GM19035 (cell line): ENCODE measurements at regions not wholly inside any gene's neighbourhood (a gene's known extent, or its start where the extent isn't known, plus 50 kb on each side); places are given as distances from the start of the nearest gene placed in this dataset.

ENCODE experiments used
- ATAC-seq: cut with Tn5 transposase; IDR thresholded peaks from one replicate; pipeline ENCODE4 v1.9.1; 2021; ENCODE audit not compliant: unreplicated experiment

DNA sequence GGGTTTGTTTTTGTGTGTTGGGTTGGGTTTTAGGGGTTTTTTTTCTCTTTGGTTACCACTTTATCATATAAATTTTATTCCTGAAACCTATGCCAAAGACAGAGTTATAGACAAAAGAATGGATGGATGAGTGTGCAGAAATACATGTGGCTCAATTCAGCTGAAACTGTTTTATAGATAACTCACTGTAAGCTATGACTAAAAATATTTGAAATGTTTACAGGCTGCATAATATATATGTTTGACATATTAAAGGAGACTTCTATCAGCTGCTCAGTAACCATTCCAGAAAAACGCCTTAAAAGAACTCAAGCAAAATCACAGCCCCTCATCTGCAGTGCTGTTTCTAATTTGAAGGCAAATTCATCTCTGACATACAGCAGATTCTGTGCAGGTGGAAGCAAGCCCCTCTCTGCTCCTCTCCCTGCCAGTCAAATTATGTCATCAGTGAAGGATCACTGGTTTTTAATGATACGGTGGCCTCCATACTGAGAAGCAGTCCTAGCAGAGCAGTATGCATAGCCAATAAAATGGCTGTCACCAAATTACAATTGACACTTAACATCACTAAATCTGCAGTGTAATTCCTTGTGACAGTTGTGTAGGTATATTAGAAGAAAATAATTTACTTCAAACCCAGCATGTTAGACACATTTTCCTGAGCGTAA is 301.6 kb downstream of the NR2F1-AS1 start:
- no peak for ATAC-seq

DNA sequence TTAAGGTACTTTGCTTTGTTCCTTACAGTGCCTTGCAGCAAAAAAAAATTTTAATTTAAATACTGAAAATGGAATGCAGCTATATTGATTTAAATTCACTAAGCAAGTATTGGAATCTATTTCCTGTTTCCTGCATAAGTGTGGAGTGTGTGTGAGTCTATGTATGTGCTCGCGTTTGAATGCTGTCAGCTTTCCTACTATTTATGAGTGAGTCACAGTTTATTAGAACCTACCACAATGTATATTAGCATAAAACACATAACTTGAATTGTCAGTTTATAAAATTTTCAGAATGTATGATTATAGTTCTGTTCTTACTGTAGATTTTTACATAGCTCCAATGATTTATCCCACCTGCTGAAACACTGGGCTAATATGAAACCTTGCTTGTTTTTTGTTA is 302.1 kb downstream of the NR2F1-AS1 start:
- ATAC-seq = no peak

DNA sequence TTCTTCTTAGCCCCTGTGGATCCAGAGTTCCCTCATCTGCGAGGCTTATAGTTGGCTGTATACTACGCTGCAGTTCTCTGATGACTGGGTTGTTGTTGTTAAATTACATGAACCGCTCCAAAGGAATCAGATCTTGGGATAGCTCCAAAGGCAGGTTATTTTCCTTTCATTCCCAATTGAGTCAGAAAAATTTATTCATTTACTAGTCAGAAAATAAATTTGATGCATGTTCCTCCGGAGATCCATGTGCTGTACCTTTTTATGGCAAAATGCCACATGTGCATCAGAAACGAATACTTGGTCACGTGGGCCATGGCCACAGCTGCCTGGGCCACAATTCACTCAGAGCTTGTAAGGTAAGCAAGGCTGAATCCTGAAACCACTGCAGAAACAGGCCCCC is 304.0 kb downstream of the NR2F1-AS1 start:
- ATAC-seq = no peak

DNA sequence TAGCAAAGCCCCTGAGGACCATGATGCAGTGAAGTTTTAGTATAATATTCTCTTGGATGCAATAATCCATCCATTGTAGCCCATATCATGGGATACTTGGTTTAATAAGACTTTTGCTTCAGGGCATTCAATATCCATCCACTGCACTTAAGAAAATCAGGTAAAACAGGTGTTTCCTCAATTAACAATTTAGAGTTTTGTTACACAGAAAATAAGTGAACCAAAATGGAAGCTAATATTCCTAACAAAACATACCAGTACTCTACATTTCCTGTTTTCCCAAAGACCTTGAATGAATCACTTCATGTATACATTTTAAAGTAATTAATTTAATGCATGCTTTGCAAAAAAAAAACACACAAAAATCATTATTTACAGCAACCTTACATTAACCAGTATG is 305.6 kb downstream of the NR2F1-AS1 start:
- no peak for ATAC-seq

DNA sequence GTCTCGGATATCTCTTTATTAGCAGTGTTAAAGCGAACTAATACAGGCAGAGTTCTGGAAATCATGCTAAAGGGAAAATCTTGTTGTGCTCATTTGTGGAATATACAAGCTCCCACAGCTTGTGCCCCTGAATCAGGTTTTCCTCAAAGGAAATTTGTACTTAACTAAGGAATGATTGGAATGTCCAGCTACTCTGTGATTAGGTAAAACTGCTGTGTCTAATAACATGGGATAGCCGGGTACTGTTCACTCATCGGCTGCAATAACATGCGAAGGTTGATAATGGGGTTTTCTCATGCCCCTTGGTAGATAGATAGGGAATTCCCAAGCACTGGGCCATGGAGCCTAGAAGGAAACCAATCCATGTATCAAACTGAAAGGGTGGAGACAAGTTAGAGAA is 306.7 kb downstream of the NR2F1-AS1 start:
- ATAC-seq = no peak

DNA sequence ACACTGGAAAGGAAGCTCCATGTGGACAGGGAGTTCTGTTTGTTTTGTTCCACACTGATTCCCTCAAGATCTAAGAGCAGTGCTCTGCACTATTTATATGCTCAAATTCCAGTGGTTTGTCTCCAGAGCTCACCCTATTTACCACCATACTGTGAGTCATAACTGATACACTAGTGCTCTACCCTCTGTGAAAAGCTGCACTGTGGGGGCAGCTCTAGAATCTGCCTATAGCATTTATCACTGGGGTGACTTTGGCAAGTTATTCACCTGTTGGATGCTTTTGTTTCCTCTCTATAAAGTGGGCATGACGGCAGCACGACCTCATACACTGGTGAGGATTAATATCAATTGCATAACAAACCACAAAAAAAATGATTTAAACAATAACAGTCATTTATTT is 307.8 kb downstream of the NR2F1-AS1 start:
- no peak for ATAC-seq

DNA sequence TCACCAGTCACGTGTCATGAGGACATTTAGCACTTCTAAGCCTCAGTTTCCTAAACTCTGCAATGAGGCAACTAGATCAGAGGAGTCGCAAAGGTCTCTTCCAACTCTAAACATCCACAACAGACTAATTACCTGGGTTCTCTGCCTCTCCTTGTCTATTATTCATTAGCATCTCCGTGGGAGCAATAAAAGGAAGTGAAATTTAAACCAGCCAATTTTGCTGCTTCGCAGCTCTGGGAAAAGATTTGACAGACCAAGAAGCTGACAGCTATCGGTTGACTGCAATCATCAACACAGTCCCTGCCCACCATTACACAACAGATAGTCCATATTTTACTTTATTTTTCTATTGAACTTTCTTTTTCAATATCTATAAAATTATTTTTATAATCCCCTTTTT is 308.9 kb downstream of the NR2F1-AS1 start:
- no peak for ATAC-seq

DNA sequence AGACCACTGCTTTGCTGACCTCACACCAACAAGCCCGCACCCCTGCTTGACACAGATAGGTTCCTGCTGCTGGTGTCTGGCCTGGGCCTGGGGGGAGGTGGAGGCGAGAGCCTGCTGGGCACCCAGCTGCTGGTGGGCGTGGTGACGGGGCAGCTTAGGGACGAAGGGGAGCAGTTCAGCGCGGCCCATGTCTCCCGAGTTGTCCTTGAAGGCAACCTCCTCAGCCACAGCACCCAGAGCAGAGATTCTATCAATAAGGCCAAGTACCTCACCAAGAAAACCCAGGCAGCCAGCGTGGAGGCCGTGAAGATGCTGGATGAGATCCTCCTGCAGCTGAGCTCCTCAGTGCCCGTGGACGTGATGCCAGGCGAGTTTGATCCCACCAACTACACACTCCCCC is 313.3 kb downstream of the NR2F1-AS1 start:
- no peak for ATAC-seq

DNA sequence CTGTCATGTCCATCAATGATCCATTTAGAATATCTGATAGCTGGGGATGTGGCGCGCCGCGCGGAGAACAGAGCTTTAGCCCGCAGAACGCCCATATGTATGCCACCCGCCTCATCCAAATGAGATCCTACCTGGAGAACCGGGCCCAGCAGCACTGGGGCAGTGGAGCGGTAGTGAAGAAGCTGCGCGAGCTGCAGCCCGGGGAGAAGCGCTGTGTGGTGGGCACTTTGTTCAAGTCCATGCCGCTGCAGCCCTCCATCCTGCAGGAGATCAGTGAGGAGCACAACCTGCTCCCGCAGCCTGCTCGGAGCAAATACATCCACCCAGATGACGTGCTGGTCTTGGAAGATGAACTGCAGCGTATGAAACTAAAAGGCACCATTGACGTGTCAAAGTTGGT is 313.7 kb downstream of the NR2F1-AS1 start:
- ATAC-seq = no peak

DNA sequence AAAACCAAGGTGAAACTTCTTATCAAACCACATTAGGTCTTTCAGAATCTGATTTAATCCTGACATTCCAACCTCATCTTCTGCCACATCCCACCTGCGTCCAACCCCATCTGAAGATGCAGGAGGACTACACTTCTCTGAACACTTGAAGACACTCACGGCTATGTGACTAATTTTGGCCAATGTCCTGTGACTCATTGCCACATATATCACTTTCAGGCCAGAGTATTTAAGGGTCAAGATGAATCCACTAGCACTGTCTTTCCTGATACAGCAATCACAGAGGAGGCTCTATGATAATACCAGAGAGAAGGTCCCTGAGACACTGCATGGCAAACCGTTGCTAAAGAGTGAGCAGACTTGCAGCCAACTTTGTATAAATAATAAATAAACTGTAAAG is 323.4 kb downstream of the NR2F1-AS1 start:
- no peak for ATAC-seq

DNA sequence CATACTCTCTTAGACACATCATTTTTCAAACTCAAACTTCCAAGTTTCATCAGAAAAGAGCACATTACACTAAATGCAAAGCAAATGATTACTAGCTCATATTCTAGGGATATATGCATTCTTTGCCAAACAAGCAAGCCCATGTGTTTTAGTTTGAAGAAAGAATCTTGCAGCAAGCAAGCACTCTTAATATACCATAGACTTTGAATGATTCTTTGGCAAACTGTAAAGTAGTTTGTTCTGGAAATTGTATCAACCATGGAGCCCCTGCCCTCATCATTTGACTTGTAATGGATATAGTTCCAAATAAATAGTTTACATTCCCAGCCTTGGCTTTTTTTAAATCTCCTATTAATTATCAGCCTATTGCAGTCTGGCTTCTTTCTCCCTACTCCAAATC is 325.2 kb downstream of the NR2F1-AS1 start:
- no peak for ATAC-seq

DNA sequence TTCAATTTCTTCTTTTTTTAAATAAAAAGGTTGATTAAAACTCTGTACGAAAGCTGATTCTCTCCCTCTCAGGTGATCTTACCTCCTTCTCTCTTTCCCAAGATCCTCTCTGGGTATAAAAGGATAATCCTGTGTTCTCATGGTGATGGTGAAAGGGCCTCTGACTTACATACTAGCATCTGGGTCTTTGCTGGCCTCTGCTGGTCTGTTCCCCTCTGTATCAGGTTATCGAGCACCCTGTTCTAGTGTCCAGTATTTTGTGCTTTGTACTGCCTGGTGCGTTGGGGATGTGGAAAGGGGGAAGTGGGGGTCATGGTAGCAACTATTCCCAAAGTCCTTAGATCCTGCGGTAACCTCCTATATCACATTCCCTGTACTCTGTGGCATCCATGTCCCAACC is 328.9 kb downstream of the NR2F1-AS1 start:
- no peak for ATAC-seq

DNA sequence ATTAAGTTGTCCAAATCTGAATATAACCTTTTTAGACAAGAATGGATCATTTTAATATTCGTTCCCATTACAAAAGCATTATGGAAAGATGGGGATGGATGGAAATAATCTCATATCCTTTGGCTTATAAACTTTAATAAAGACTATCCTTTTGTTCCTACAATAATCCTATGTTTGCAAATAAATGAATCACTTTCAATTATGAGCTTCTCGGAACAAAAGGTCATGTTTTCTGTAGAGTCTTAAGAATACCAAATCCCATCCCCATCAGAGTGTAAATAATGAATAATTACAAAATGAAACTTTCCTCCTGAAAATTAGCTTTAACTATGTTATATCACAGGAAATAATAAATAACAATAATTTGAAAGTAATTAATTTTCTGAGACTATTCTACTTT is 329.7 kb downstream of the NR2F1-AS1 start:
- no peak for ATAC-seq

DNA sequence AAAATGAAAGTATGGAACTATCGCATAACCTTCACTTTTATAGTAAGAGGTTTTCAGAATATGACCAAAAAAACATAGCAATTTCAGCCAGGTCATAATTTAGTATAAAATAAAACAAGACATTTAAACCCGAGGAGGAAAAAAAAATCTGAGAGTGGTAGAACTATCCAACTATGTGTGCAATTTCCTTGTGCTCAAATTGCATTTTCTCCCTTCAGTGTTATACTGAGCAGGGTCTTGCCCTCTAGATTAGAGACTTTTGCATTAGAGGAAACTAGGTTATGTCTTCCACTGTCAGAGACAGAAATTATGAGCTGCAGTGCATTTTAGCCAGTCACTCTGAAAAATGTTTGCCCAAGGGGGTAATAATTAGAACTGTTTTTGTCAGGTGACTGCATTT is 330.6 kb downstream of the NR2F1-AS1 start:
- ATAC-seq = no peak

DNA sequence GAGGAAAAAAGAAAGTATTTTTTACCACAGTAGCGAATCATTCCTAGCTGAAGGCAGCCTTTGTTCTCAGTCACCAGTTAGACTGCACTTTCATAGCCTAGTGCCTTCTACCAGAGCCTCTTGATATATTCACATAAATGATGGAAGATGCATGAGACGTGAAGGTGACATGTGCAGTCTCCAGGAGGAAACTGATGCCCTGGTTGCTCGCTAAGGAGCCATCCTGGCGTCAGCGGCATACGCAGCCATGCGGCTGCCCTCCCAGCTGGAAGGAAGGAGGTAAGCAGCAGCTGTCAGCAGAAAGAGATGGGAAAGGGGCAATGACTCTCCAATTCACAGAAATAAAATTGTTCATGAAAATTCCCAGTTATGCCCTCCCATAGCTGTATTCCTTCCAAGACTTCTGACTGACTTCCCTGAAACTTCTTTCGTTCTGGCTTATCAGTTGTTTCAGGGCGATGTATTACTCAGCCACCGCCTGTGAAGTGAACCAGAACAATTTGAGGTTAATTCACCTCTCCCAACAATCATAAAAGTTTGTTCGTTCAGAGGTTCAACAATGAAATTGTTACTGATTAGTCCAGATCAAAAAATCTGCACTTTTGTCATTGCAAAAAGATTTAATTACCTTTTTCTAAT is 331.2 kb downstream of the NR2F1-AS1 start:
- no peak for ATAC-seq

DNA sequence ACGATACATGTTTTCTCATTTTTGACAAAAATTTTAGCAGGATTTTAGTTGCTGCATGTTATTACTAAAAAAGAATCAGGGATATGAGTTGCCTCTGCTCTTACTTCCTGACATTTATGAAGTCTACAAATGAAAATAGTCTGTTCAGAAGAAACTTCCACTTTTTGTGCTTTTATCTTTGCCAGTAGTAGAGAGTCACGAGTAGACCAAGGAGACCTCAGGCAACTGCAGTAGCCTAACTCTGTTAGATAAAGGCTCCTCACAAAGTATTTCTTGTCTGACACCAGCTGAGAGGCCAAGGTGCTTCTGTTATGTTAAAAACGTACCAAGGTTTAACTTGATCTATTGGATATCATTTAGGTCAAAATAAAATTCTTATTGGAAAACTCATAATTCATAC is 333.9 kb downstream of the NR2F1-AS1 start:
- ATAC-seq = no peak

DNA sequence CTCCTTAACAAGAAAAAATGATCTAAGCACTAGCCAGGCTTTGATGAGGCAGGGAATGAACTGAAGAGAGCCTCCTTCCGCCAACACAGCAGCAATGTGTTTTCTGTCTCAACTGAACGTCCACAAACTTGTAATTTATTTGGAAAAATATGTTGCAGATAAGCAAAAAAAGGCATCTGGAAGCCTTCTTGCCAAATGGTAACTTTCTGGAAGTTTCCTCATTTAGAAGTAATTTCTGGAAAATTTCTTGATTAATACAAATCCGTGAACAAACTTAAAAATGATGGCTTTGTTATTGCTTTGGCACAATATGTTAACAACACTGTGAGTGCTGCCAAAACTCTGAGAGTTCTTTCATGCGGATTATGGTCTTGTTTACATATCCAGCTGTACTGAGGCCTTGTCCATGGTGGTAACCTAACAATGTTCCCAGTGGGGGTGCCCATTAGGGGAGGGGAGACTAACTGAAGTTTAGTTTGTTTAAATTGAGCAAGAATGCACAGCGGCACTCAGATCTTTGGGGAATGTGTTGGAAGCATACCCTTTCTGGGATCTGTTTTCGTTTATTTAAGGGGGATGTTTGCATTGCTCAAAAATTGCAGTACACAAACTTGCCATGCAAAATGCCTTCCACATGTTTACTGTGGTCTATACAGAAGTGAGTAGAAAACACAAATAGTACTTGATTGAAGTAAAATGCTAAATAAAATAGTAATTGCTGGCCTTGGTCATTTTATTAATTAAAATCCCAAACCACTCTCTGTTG is 334.7 kb downstream of the NR2F1-AS1 start:
- ATAC-seq = no peak

DNA sequence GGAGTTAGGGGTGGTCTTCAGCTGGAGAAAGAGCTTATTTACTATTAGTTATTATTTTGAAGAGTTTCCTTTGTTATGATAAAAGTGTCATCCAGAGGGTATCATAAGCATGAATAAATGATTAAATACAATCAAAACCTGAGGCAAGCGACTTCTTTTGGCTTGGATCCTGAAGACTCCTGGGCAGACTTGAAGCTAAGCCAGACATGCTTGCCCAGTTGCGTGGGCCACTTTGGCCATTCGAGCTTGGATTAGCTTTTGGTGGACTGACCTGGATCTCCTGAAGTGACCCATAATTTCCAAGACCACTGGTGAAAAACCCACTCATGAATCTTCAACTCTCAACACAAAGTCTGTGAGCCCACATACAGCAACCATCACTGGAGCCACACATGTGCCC is 335.8 kb downstream of the NR2F1-AS1 start:
- ATAC-seq = no peak

DNA sequence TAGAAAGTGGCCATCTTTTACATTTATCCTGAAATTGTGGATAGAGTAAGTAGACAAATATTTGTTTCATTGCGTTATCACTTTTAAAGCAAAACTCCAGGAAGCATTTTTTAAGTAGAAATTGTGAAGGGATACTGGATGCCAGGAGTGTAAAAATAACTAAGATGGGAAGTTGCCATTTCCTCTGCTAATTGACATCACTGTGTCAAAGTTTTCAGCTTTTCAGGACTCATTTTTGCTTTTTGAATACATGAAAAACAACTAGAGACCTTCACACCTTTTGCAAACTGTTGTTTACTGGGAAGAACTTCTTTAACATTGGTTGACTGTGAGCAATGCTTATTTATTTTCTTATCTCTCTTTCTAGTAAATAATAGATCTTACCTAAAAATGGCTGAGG is 337.5 kb downstream of the NR2F1-AS1 start:
- ATAC-seq = no peak

DNA sequence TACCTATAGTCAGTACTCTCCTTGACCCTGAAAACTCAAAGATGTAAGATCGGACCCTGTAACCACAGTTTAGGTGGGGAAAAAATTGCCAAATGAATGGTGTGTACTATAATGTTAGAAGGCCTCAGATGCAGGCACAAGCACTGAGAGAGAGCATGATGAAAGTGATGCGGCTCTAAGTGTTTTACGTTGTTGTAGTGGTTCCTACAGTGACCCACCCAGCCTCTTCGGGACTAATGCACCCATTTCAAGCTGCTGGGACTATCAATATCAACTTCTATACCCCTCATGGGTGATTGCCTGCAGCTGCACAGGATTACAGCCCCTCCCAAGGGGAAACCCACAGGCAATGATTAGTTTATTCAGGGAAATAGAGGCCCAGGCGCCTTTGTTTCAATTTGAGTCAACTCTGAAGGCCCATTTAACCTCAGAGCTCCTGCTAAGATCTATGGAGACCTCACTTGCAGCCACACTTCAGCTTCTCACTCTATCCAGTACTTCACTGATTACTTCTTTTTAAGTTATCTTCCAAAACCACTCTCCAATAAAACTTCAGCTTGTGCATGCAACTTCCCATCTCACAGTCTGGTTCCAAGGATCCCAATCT is 340.7 kb downstream of the NR2F1-AS1 start:
- no peak for ATAC-seq

DNA sequence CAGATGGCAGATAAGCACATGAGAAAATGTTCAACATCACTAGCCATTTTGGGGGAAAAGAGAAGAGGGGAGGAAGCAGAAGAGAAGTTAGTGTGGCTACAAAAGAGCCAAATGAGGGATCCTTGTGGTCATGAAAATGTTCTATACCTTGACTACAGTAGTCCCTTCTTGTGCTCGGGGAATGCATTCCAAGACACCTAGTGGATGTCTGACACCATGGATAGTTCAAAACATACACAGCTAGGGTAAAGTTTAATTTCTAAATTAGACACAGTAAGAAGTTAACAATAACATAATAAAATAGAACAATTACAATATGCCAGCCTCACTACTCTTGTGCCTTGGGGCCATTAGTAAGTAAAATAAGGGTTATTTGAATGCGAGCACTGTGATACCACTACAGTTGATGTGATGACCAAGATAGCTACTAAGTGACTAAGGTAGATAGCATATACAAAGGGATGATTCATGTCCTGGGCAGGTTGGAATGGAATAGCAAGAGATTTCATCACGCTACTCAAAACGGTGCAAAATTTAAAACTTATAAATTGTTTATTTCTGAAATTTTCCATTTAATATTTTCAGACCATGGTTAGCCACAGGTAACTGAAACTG is 344.1 kb downstream of the NR2F1-AS1 start:
- no peak for ATAC-seq

DNA sequence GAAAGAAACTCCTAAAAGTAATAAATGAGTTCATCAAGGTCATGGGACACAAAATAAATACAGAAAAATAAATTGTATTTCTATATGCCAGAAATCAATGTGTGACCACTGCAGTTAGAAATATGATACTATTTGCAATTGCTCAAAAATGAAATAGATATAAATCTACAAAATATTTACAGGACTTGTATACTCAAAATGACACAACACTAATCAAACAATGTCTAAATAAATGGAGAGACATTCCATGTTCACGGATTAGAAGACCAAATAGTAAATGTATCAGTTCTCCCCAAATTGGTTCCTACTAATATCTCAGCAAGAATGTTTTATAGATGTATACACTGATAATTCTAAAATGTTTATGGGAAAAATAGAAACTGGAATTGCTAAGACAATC is 345.3 kb downstream of the NR2F1-AS1 start:
- no peak for ATAC-seq
